ENCODE measurements at regions not wholly inside any gene's neighbourhood (a gene's known extent, or its start where the extent isn't known, plus 50 kb on each side); places are given as distances from the start of the nearest gene placed in this dataset.
A peak's percentile ranks its signal among the peaks of the same experiment; 100 is the strongest.

GRCh38 chr9:115326461-115326860 is 208.5 kb upstream of the TNC start:
- no peak overlapping the region for H3K4me2 ChIP-seq
- no peaks in the 10 kb centered on the region for H3K9me2 ChIP-seq
- H3K27me3 ChIP-seq (ENCODE audit: insufficient read depth) = no peaks in the 10 kb centered on the region
- no peak overlapping the region for H2AFZ ChIP-seq (ENCODE audit: low read depth)
- WGBS (ENCODE audit: low lambda C conversion rate) = 83% methylated on average over 3 of the region's 3 CpGs
- H3K9ac ChIP-seq = no peak overlapping the region
- H3K27ac ChIP-seq (ENCODE audit: low read depth in 2 of 2, low read length in 1 of 2) = peak overlapping the region in 1 of 2 experiments; percentile 58; a peak in 2 of 4 replicates
- no peaks in the 10 kb centered on the region for H3K9me3 ChIP-seq
- POLR2A ChIA-PET = no interaction called here
- DNase-seq = no peak
- peaks cover 0 to 15% of the 10 kb centered on the region in 2 experiments; a peak in 1 of 4 replicates for H3K4me1 ChIP-seq (ENCODE audit: control insufficient read depth in 1 of 2, insufficient read depth in 2 of 2, low read depth in 1 of 2, low read length in 1 of 2)
- H3F3A ChIP-seq (replicated peaks; ENCODE audit: insufficient read depth) = peaks cover 5% of the 10 kb centered on the region
- TF ChIP-seq TCF12 (IDR thresholded peaks at IDR 0.05) = peak; percentile 61
- TF ChIP-seq JUND (IDR thresholded peaks at IDR 0.05) = peak; percentile 11; the same call in 1 of the 2 replicates
- TF ChIP-seq FOXM1 (IDR thresholded peaks at IDR 0.05; ENCODE audit: low read depth) = no peak
- H3K79me2 ChIP-seq (ENCODE audit: insufficient read depth) = no peaks in the 10 kb centered on the region
- H4K20me1 ChIP-seq (ENCODE audit: insufficient read depth) = no peaks in the 10 kb centered on the region
- no peak overlapping the region for H3K4me3 ChIP-seq (ENCODE audit: low read depth in 2 of 2, low read length in 1 of 2)
- CTCF ChIA-PET = interaction anchor here (1.2 kb wide), 1 partner anchor 21 kb away, joined by 3 read pairs; no protein-coding TSS in a partner anchor
- no peaks in the 10 kb centered on the region for H3K36me3 ChIP-seq (replicated peaks in 1 of 2; ENCODE audit: control insufficient read depth in 1 of 2, insufficient read depth in 2 of 2, low read length in 1 of 2)

- DNase-seq = no peak
- Histone ChIP-seq H3K9me2 (no peaks in the 10 kb centered on the region), H3K36me3 (replicated peaks in 1 of 2; ENCODE audit: control insufficient read depth in 1 of 2, insufficient read depth in 2 of 2, low read length in 1 of 2) (no peaks in the 10 kb centered on the region), H3K79me2 (ENCODE audit: insufficient read depth) (no peaks in the 10 kb centered on the region), H3F3A (replicated peaks; ENCODE audit: insufficient read depth) (peaks cover 5% of the 10 kb centered on the region), H2AFZ (ENCODE audit: low read depth) (no peak overlapping the region), H3K9ac (no peak overlapping the region), H3K9me3 (no peaks in the 10 kb centered on the region), H3K27me3 (ENCODE audit: insufficient read depth) (no peaks in the 10 kb centered on the region), H3K4me1 (ENCODE audit: control insufficient read depth in 1 of 2, insufficient read depth in 2 of 2, low read depth in 1 of 2, low read length in 1 of 2) (peaks cover 0 to 15% of the 10 kb centered on the region in 2 experiments; a peak in 1 of 4 replicates), H3K27ac (ENCODE audit: low read depth in 2 of 2, low read length in 1 of 2) (peak overlapping the region in 1 of 2 experiments; percentile 58; a peak in 2 of 4 replicates), H3K4me3 (ENCODE audit: low read depth in 2 of 2, low read length in 1 of 2) (no peak overlapping the region), H4K20me1 (ENCODE audit: insufficient read depth) (no peaks in the 10 kb centered on the region), H3K4me2 (peak overlapping the region; percentile 15; the same call in 1 of the 2 replicates)
- ChIA-PET POLR2A (no interaction called here), CTCF (no interaction called here)
- WGBS (ENCODE audit: low lambda C conversion rate) = 96% methylated on average over 2 of the region's 2 CpGs
- TF ChIP-seq MEF2A (IDR thresholded peaks at IDR 0.05; ENCODE audit: borderline replicate concordance, low read depth) = no peak
- no peak for TF ChIP-seq JUND (IDR thresholded peaks at IDR 0.05)
- TF ChIP-seq MAX (IDR thresholded peaks at IDR 0.05; ENCODE audit: low read depth) = no peak
- TF ChIP-seq GATA2 (CRISPR knock-in tag; IDR thresholded peaks at IDR 0.05) = no peak
- no peak for TF ChIP-seq SIN3A (IDR thresholded peaks at IDR 0.05; ENCODE audit: borderline replicate concordance, low read depth, low read length)
- TF ChIP-seq POLR2AphosphoS5 (IDR thresholded peaks at IDR 0.05; ENCODE audit: low read depth, low read length) = no peak
- TF ChIP-seq ELF1 (IDR thresholded peaks at IDR 0.05) = no peak
- no peak for TF ChIP-seq SMC3 (IDR thresholded peaks at IDR 0.05; ENCODE audit: low read depth, low read length)
- no peak for TF ChIP-seq USF1 (IDR thresholded peaks at IDR 0.05; ENCODE audit: borderline replicate concordance, low read depth)
- no peak for TF ChIP-seq FOSL2 (IDR thresholded peaks at IDR 0.05; ENCODE audit: borderline replicate concordance, low read depth)
Observed at GRCh38 chr9:115327436-115328122, 209.6 kb upstream of the TNC start.

All from SK-N-SH (cell line).